ENCODE measurements at regions not wholly inside any gene's neighbourhood (a gene's known extent, or its start where the extent isn't known, plus 50 kb on each side); places are given as distances from the start of the nearest gene placed in this dataset.

DNA sequence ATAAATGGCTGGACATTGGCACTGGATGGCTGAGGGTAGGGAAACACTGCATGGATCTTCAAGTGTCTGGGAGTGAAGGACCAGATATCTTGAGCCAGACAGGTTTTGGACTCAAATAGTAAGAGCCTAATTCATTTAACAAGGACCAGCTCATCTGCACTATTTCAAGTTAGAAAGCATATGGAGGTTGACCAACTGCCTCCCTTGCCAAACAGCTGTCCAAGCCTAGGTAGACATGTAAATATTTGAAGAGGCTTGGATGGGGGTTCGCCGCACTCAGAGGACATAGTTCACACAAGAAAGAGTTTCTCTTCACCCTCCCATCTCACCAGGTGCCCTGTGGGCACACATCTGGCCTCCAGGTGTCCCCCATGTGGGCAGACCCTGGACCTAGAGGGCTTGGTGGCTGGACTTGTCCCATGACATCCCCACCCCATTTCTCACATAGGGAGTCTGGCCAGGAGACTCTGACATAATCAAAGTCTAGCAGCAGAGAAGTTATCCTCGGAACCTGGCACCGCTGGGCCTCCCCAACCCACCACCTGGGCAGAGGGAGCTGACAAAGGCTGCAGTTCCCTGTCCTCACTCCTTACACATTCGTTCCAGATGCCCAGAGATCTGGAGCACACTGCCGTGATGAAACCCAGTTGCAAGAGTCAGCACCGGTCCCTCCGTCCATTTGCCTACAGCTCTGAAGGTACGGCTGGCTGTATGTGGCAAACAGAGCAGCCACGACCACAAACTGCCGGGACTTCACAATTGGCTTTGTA is 116.9 kb upstream of the GDF10 start:
- DNase-seq, result no peak
- no peak for ATAC-seq
- intact Hi-C loops (cut with DNase I), result no loop called here
- Histone ChIP-seq H3K27ac (no peak overlapping the region), H3K4me3 (no peak overlapping the region), H3K4me1 (no peaks in the 10 kb centered on the region), H3K9me3 (no peaks in the 10 kb centered on the region), H3K27me3 (no peaks in the 10 kb centered on the region), H3K36me3 (no peaks in the 10 kb centered on the region)
- TF ChIP-seq, protein P1, sequence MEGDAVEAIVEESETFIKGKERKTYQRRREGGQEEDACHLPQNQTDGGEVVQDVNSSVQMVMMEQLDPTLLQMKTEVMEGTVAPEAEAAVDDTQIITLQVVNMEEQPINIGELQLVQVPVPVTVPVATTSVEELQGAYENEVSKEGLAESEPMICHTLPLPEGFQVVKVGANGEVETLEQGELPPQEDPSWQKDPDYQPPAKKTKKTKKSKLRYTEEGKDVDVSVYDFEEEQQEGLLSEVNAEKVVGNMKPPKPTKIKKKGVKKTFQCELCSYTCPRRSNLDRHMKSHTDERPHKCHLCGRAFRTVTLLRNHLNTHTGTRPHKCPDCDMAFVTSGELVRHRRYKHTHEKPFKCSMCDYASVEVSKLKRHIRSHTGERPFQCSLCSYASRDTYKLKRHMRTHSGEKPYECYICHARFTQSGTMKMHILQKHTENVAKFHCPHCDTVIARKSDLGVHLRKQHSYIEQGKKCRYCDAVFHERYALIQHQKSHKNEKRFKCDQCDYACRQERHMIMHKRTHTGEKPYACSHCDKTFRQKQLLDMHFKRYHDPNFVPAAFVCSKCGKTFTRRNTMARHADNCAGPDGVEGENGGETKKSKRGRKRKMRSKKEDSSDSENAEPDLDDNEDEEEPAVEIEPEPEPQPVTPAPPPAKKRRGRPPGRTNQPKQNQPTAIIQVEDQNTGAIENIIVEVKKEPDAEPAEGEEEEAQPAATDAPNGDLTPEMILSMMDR (IDR thresholded peaks at IDR 0.05), result no peak

DNA sequence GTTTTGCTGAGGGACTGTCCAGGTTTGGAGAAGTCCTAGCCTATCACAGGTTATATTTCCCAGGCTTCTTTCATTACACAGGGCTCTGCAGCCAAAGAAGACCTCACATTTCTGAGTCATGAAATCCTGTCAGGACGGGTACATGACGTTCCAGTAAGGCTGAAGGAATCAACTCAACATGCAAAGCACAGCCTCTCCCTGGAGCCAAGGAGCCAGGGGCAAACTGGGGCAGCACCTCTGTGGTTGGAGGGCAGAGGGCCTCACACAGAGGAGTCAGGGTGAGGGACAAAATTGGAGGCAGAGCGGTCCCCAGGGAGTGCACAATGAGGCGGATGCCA is 116.3 kb upstream of the GDF10 start:
- Histone ChIP-seq H3K4me1 (no peaks in the 10 kb centered on the region), H3K4me3 (no peak overlapping the region), H3K27me3 (no peaks in the 10 kb centered on the region), H3K27ac (no peak overlapping the region), H3K9me3 (no peaks in the 10 kb centered on the region), H3K36me3 (no peaks in the 10 kb centered on the region)
- no peak for DNase-seq
- ATAC-seq, result no peak
- intact Hi-C loops (cut with DNase I), result no loop called here
- TF ChIP-seq, protein P1 (IDR thresholded peaks at IDR 0.05), result no peak

DNA sequence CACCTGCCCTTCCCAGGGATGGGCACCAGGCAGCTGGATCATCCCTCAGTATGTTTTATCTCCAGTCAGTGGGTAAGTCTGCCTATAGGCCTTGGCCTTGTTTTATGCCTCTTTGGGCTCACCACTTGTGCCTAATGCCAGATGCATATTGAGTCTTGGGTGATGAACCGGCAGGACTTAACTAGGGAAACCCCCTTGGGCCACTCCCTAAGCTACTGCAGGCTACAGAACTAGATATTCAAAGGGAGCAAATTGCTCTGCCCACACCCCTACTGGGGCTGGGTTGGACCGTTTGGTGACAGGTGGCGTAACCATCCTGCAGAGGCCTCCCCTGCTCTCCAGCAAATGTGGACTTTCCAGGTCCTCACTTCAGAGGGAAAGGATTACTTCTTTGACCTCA is 115.7 kb upstream of the GDF10 start:
- no peaks in the 10 kb centered on the region for H3K27me3 ChIP-seq
- H3K4me1 ChIP-seq, result no peaks in the 10 kb centered on the region
- TF ChIP-seq, protein P1 (IDR thresholded peaks at IDR 0.05), result no peak
- intact Hi-C loops (cut with DNase I), result no loop called here
- no peaks in the 10 kb centered on the region for H3K9me3 ChIP-seq
- no peak for DNase-seq
- no peak overlapping the region for H3K4me3 ChIP-seq
- no peak for ATAC-seq
- no peaks in the 10 kb centered on the region for H3K36me3 ChIP-seq
- H3K27ac ChIP-seq, result no peak overlapping the region

DNA sequence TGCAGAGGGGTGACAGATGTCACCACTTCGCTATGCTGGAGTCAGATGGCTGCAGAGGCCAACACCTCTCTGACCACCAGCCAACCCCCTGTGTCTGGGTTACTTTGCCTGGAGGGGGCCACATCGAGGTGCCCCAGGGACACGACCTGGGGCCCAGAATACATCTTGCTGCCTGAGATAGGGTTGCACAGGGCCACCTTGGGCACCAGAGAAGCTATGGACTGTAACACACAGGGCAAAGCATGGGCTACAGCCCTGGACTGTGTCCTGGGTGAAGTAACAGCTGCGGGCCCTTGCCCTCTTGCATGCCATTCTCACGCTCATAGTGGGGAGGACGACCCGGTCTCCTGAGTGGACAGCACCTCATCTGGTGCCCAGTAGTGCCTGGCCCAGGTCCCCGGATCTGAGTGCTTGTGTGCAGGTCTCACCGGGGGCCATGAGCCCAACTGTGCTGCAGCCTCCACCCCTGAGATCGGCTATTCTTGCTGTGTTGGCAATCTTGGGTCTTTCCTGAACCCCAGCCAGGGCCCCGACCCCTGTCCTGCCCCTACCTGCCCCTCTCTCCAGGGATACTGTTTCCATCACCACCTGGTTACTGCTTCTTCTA is 115.2 kb upstream of the GDF10 start:
- intact Hi-C loops (cut with DNase I), result no loop called here
- ATAC-seq, result no peak
- DNase-seq, result no peak

DNA sequence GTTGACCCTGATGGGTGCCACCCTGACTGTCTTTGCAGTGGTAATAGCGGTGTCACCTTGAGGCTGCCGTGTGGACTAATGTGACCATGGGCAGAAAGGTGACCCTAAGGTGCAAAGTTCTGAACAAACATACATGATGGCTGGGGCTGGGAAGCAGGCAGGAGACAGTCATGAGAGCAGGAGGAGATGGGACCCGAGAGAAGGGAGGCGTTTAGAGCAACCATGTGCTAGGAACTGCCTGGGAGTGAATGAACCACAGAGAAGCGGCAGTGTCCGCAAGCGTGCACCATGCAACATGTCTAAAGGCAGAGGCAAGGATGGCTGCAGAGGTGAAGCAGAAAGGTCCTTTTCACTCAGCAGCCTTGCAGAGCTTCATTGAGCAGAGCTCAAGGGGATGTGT is 113.1 kb upstream of the GDF10 start:
- intact Hi-C loops (cut with DNase I), result no loop called here
- Histone ChIP-seq H3K4me3 (no peak overlapping the region), H3K27me3 (no peaks in the 10 kb centered on the region), H3K27ac (no peak overlapping the region), H3K36me3 (no peaks in the 10 kb centered on the region), H3K4me1 (no peaks in the 10 kb centered on the region), H3K9me3 (no peaks in the 10 kb centered on the region)
- ATAC-seq, result no peak
- no peak for DNase-seq
- TF ChIP-seq, protein P1 (IDR thresholded peaks at IDR 0.05), result no peak

More for the DNA sequence above, 115.2 kb upstream of the GDF10 start:
- Histone ChIP-seq H3K4me3 (no peak overlapping the region), H3K9me3 (no peaks in the 10 kb centered on the region), H3K27ac (no peak overlapping the region), H3K27me3 (no peaks in the 10 kb centered on the region), H3K4me1 (no peaks in the 10 kb centered on the region), H3K36me3 (no peaks in the 10 kb centered on the region)
- TF ChIP-seq, protein P1 (IDR thresholded peaks at IDR 0.05), result no peak
